ENCODE measurements at regions not wholly inside any gene's neighbourhood (a gene's known extent, or its start where the extent isn't known, plus 50 kb on each side); places are given as distances from the start of the nearest gene placed in this dataset.
A peak's percentile ranks its signal among the peaks of the same experiment; 100 is the strongest.

- TF ChIP-seq ZSCAN18 (CRISPR knock-in tag; IDR thresholded peaks at IDR 0.05): no peak
- TF ChIP-seq RELA (CRISPR knock-in tag; IDR thresholded peaks at IDR 0.05; ENCODE audit: borderline replicate concordance): no peak
- no peak for TF ChIP-seq CREB1 (CRISPR knock-in tag; IDR thresholded peaks at IDR 0.05)
- no peak for TF ChIP-seq ATF1 (CRISPR knock-in tag; IDR thresholded peaks at IDR 0.05)
- no peak for TF ChIP-seq E2F4 (CRISPR knock-in tag; IDR thresholded peaks at IDR 0.05; ENCODE audit: borderline replicate concordance, low read depth)
- TF ChIP-seq FOXK1 (CRISPR knock-in tag; IDR thresholded peaks at IDR 0.05): no peak
- TF ChIP-seq CBFB (CRISPR knock-in tag; IDR thresholded peaks at IDR 0.05; ENCODE audit: low read depth): no peak
- TF ChIP-seq HMGXB4 (CRISPR knock-in tag; IDR thresholded peaks at IDR 0.05): no peak
- no peak for TF ChIP-seq ZNF425 (CRISPR knock-in tag; conservative IDR thresholded peaks at IDR 0.05)
- no peak for TF ChIP-seq SP1 (CRISPR knock-in tag; conservative IDR thresholded peaks at IDR 0.05)
- TF ChIP-seq CREM (CRISPR knock-in tag; IDR thresholded peaks at IDR 0.05): no peak
- no peak for TF ChIP-seq ELF4 (CRISPR knock-in tag; IDR thresholded peaks at IDR 0.05; ENCODE audit: low read depth)
Measured at GRCh38 chr6:15042938-15043337, 202.9 kb upstream of the JARID2 start (continued).

- H3K27me3 Mint-ChIP-seq (ENCODE audit: low read depth): no peaks in the 10 kb centered on the region
- peaks cover 4% of the 10 kb centered on the region; the same call in 1 of the 2 replicates for H3K9me3 Mint-ChIP-seq
- H3K4me3 Mint-ChIP-seq: no peak overlapping the region
- DNase-seq (ENCODE audit: low spot score) (no peak), ATAC-seq (peak; percentile 20; the same call in 1 of the 2 replicates)
- no peak for TF ChIP-seq KAT7 (CRISPR knock-in tag; IDR thresholded peaks at IDR 0.05; ENCODE audit: borderline replicate concordance)
- no peak for TF ChIP-seq ZNF416 (CRISPR knock-in tag; IDR thresholded peaks at IDR 0.05)
- 0 out of 2 replicates have a peak, but pooled peaks cover 2% of the 10 kb centered on the region for H3K36me3 Mint-ChIP-seq
- peak overlapping the region; percentile 35; the same call in 1 of the 2 replicates for H3K27ac Mint-ChIP-seq
- ChIA-PET CTCF (interaction anchor here (0.6 kb wide), 1 partner anchor 11 kb away, joined by 3 read pairs; no protein-coding TSS in a partner anchor), POLR2A (no interaction called here)
- peaks cover 34% of the 10 kb centered on the region for H3K4me1 Mint-ChIP-seq
Measured at GRCh38 chr6:15044146-15044882, 201.6 kb upstream of the JARID2 start.

GRCh38 chr6:15044948-15045347 is 200.9 kb upstream of the JARID2 start:
- ChIA-PET CTCF (no interaction called here), POLR2A (no interaction called here)
- Mint-ChIP-seq H3K36me3 (0 out of 2 replicates have a peak, but pooled peaks cover 2% of the 10 kb centered on the region), H3K27me3 (ENCODE audit: low read depth) (no peaks in the 10 kb centered on the region), H3K4me1 (peaks cover 30% of the 10 kb centered on the region), H3K27ac (no peak overlapping the region), H3K9me3 (peaks cover 4% of the 10 kb centered on the region; the same call in 1 of the 2 replicates), H3K4me3 (no peak overlapping the region)
- ATAC-seq (no peak), DNase-seq (ENCODE audit: low spot score) (no peak)
- TF ChIP-seq FOXJ3 (CRISPR knock-in tag; IDR thresholded peaks at IDR 0.05; ENCODE audit: borderline replicate concordance) (no peak), KAT7 (CRISPR knock-in tag; IDR thresholded peaks at IDR 0.05; ENCODE audit: borderline replicate concordance) (no peak), SMAD3 (CRISPR knock-in tag; IDR thresholded peaks at IDR 0.05; ENCODE audit: borderline replicate concordance) (no peak), SOX15 (CRISPR knock-in tag; IDR thresholded peaks at IDR 0.05) (no peak), ZBTB21 (CRISPR knock-in tag; IDR thresholded peaks at IDR 0.05; ENCODE audit: borderline replicate concordance) (no peak), ZNF532 (CRISPR knock-in tag; IDR thresholded peaks at IDR 0.05; ENCODE audit: borderline replicate concordance) (no peak), NFYB (CRISPR knock-in tag; conservative IDR thresholded peaks at IDR 0.05; ENCODE audit: low read depth) (no peak)
